Lung (tissue), 11 donors: ENCODE measurements at regions not wholly inside any gene's neighbourhood (a gene's known extent, or its start where the extent isn't known, plus 50 kb on each side); places are given as distances from the start of the nearest gene placed in this dataset.
"Not testable (repeated sequence)": the region's sequence is repeated elsewhere in the genome, so short reads cannot be mapped to it uniquely, and the experiment has no call there.

Experiments
- ATAC-seq: fragments of 200-7000 bp; cut with Tn5 transposase; one replicate; pipeline ENCODE4 v1.9.1; 2020; ENCODE audit warnings: moderate number of reproducible peaks; ENCODE audit not compliant: insufficient read depth, low FRiP score
- DNase-seq, 3 donors: peaks; one replicate each; pipeline ENCODE4 v3.0.0-alpha.2; 2013 to 2017
- H3K27ac ChIP-seq, 2 donors: one replicate each; pipeline ENCODE4 v1.5.1; 2013; ENCODE audit warnings: mild to moderate bottlenecking in 2 of 2, moderate library complexity in 2 of 2, control low read depth in 1 of 2, inconsistent platforms in 1 of 2, low read depth in 1 of 2, low read length in 1 of 2
- H3K27me3 ChIP-seq, 3 donors: one replicate each; pipeline ENCODE4 v1.5.1; 2013; ENCODE audit warnings: low read length in 2 of 3; ENCODE audit not compliant: control insufficient read depth in 3 of 3, insufficient read depth in 3 of 3
- H3K36me3 ChIP-seq, 4 donors: one replicate each; pipeline ENCODE4 v1.5.1; 2013; ENCODE audit warnings: low read length in 4 of 4, mild to moderate bottlenecking in 1 of 4, moderate library complexity in 1 of 4; ENCODE audit not compliant: control insufficient read depth in 4 of 4, insufficient read depth in 4 of 4
- H3K4me1 ChIP-seq, 5 donors: one replicate each; pipeline ENCODE4 v1.5.1; 2013; ENCODE audit warnings: low read length in 5 of 5, mild to moderate bottlenecking in 2 of 5, moderate library complexity in 1 of 5; ENCODE audit not compliant: control insufficient read depth in 5 of 5, insufficient read depth in 5 of 5
- H3K4me3 ChIP-seq: one replicate; pipeline ENCODE4 v1.5.1; 2013; ENCODE audit warnings: mild to moderate bottlenecking, control low read depth, moderate library complexity
- H3K9ac ChIP-seq, 2 donors: one replicate each; pipeline ENCODE4 v1.5.1; 2013; ENCODE audit warnings: low read length in 2 of 2, control low read depth in 1 of 2; ENCODE audit not compliant: insufficient read depth in 1 of 2
- H3K9me3 ChIP-seq, 4 donors: one replicate each; pipeline ENCODE4 v1.5.1; 2013; ENCODE audit warnings: low read length in 3 of 4, mild to moderate bottlenecking in 1 of 4, moderate library complexity in 1 of 4; ENCODE audit not compliant: control insufficient read depth in 4 of 4, insufficient read depth in 3 of 4
- WGBS, 2 donors: extraction: QIAGEN DNeasy Blood & Tissue Kit; methylation state at CpG; one replicate each; pipeline ENCODE4 v1.1.7; 2013; 5-methylcytosine and 5-hydroxymethylcytosine counted together
- TF ChIP-seq, protein P1 (sequence below): IDR thresholded peaks from 2 replicates; pipeline ENCODE4 v1.5.1; 2012; ENCODE audit warnings: mild to moderate bottlenecking; ENCODE audit errors: control extremely low read depth, extremely low read depth
- donor health status: control.
- donor health status: control.
- donor health status: Bipolar disorder and iron deficiency.
- donor health status: healthy.
- donor health status: DM: yes; HTN: yes; CAD: no.

DNA sequence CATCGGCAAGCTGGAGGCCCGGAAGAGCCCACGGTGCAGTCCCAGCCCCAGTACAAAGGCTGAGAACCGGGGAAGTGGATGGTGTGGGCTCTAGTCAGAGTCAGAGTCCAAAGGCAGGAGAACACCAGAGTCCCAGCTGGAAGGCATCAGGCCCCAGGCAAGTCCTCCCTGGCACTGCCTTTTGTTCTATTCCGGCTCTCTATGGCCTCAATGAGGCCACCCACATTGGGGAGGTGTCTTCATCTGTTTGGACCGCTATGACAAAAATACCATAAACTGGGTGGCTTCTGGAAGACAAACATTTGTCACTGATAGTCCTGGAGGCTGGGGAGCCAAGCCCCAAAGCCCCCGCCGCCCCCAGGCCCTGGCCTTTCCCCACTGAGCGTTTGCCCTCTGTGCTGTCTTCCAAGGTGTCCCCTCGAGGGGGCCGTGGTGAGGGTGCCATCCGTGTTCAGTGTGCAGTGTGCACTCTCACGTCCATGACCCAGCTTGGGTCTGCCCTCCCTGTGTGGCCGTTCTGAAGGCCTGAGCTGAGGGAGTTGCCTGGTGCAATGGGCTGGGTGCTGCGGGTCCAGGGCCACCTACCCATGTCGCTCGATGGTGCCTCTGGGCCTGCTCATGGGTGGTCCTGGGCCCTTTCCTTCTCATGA, 99.1 kb upstream of the PPP1R26 start:
- Histone ChIP-seq H3K4me1 (peaks cover 0 to 21% (median 0%) of the 10 kb centered on the region in 5 donors), H3K27me3 (no peaks in the 10 kb centered on the region), H3K27ac (no peak overlapping the region), H3K36me3 (no peaks in the 10 kb centered on the region), H3K4me3 (no peak overlapping the region), H3K9ac (no peak overlapping the region), H3K9me3 (peaks cover 0 to 9% (median 0%) of the 10 kb centered on the region in 4 donors)
- 88 to 92% methylated on average over 17 of the region's 17 CpGs for WGBS, 2 donors
- TF ChIP-seq, protein P1, sequence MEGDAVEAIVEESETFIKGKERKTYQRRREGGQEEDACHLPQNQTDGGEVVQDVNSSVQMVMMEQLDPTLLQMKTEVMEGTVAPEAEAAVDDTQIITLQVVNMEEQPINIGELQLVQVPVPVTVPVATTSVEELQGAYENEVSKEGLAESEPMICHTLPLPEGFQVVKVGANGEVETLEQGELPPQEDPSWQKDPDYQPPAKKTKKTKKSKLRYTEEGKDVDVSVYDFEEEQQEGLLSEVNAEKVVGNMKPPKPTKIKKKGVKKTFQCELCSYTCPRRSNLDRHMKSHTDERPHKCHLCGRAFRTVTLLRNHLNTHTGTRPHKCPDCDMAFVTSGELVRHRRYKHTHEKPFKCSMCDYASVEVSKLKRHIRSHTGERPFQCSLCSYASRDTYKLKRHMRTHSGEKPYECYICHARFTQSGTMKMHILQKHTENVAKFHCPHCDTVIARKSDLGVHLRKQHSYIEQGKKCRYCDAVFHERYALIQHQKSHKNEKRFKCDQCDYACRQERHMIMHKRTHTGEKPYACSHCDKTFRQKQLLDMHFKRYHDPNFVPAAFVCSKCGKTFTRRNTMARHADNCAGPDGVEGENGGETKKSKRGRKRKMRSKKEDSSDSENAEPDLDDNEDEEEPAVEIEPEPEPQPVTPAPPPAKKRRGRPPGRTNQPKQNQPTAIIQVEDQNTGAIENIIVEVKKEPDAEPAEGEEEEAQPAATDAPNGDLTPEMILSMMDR, result no peak
- no peak for ATAC-seq
- DNase-seq, result peak; percentile 35 to 61 (median 55)

DNA sequence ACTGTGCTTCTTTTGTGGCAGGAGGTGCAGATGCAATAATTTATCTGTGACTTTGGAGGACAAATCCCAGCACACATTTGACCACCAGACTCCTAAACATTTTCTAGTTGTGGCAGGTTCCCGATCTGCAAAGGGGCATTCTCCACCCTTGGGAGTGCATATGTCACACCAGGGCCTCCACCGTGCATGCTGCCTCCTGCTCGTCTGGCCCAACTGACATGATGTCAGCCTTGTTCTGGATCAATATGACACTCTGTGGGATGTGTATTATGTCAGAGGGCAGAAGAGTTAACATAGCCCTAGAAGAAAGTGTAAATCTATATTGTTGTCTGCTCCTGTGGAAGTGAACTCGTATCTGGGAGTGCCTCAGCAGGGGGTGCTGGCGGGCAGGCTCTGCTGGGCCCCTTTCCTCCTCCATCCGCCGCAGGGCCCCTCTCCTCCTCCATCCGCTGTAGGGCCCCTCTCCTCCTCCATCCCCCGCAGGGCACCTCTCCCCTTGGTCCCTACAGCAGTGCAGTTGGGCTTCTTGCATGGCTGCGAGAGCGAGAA, 97.7 kb upstream of the PPP1R26 start:
- H3K27ac ChIP-seq, result no peak overlapping the region
- H3K9me3 ChIP-seq, result peaks cover 0 to 9% (median 0%) of the 10 kb centered on the region in 4 donors
- DNase-seq, result no peak
- TF ChIP-seq, protein P1, result no peak
- H3K4me3 ChIP-seq, result no peak overlapping the region
- H3K9ac ChIP-seq, result no peak overlapping the region
- H3K36me3 ChIP-seq, result no peaks in the 10 kb centered on the region
- WGBS, 2 donors, result 76 to 88% methylated on average over 11 of the region's 11 CpGs
- no peak for ATAC-seq
- no peaks in the 10 kb centered on the region for H3K27me3 ChIP-seq
- peaks cover 0 to 7% (median 0%) of the 10 kb centered on the region in 5 donors for H3K4me1 ChIP-seq

DNA sequence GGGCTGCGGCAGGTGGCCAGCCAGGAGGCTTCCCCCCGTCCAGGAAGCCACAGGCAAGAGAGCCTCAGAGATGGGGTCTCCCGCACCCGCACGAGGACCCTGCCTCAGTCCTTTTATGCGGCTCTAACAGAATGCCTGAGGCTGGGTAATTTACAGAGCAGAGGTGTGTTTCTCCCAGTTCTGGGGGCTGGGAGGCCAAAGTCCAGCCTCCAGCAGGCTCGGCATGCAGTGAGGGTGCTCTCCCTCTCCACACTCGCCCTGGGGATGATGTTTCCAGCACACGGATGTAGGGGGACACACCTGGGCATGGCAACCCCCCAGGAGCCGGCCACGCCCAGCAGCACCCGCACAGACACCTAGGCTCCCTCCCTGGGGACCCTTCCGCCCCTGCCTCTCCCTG, 95.4 kb upstream of the PPP1R26 start:
- Histone ChIP-seq H3K27me3 (no peaks in the 10 kb centered on the region), H3K9ac (no peak overlapping the region), H3K27ac (no peak overlapping the region), H3K36me3 (no peaks in the 10 kb centered on the region), H3K4me1 (peaks cover 0 to 7% (median 0%) of the 10 kb centered on the region in 5 donors), H3K4me3 (no peak overlapping the region), H3K9me3 (peaks cover 0 to 9% (median 0%) of the 10 kb centered on the region in 4 donors)
- TF ChIP-seq, protein P1, result no peak
- WGBS, 2 donors, result 76 to 83% methylated on average over 13 of the region's 13 CpGs
- ATAC-seq (no peak), DNase-seq (no peak)

- WGBS, 2 donors, result 89% methylated on average over 7 of the region's 7 CpGs
Measured at GRCh38 chr9:135384815-135385405, 94.7 kb upstream of the PPP1R26 start.

More at GRCh38 chr9:135384815-135385405, 94.7 kb upstream of the PPP1R26 start:
- ATAC-seq, H3K4me1 ChIP-seq, H3K9ac ChIP-seq, H3K27ac ChIP-seq, H3K4me3 ChIP-seq, H3K9me3 ChIP-seq, H3K36me3 ChIP-seq, DNase-seq, H3K27me3 ChIP-seq: not testable (repeated sequence)
